ENCODE measurements at regions not wholly inside any gene's neighbourhood (a gene's known extent, or its start where the extent isn't known, plus 50 kb on each side); places are given as distances from the start of the nearest gene placed in this dataset.

DNA sequence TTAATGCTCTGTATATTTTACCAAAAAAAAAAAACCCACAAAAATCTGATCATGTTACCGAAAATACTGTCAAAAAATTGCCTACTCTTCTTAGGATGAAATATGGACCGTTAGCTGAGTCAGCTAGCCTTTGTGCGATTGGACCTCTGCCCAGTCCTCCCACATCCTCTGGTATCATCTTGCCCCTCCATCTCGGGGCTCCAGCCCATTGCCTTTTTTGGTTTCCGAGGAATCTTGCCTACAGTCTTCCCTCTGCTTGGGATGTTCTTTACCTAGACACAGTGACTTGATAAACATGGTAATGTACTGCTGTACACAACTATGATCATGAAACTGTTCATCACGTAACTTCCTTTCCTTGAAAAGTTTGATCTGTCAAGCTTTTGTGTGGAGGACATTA lies 371.4 kb downstream of the SV2B start:
- TF ChIP-seq POLR2A (IDR thresholded peaks at IDR 0.05; ENCODE audit: low read depth, low read length), result no peak
- DNase-seq (ENCODE audit: insufficient read length, low spot score) (peak; percentile 5), FAIRE-seq (peak; percentile 89)

DNA sequence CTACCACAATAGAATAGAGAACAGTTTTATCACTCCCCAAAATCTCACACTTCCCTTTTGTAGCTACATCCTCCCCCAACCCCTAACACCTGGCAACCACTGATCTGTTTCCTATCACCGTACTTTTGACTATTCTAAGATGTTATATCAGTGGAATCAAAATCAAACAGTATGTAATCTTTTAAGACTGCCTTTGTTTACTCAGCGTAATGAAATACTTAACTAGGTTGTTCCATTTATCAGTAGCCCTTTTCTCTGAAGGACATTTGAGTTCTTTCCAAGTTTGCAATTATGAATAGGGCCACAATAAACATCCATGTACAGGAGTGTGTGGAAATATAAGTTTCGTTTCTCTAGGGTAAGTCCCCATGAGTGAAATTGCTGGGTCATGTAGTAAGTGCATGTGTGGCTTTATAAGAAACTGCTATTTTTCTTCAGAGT lies 372.3 kb downstream of the SV2B start:
- TF ChIP-seq POLR2A (IDR thresholded peaks at IDR 0.05; ENCODE audit: low read depth, low read length), result no peak
- DNase-seq (ENCODE audit: insufficient read length, low spot score) (no peak), FAIRE-seq (no peak)

GRCh38 chr15:91473894-91474545 lies 374.0 kb downstream of the SV2B start:
- DNase-seq (ENCODE audit: insufficient read length, low spot score), result no peak
- no peak for FAIRE-seq
- TF ChIP-seq POLR2A (IDR thresholded peaks at IDR 0.05; ENCODE audit: low read depth, low read length), result no peak

- no peak for TF ChIP-seq POLR2A (IDR thresholded peaks at IDR 0.05; ENCODE audit: low read depth, low read length)
- DNase-seq (ENCODE audit: insufficient read length, low spot score) (no peak), FAIRE-seq (no peak)
These were observed 376.6 kb upstream of the SLCO3A1 start for GRCh38 chr15:91476861-91477260.

GRCh38 chr15:91478717-91479191 lies 374.8 kb upstream of the SLCO3A1 start:
- no peak for DNase-seq (ENCODE audit: insufficient read length, low spot score)
- FAIRE-seq, result no peak
- TF ChIP-seq POLR2A (IDR thresholded peaks at IDR 0.05; ENCODE audit: low read depth, low read length), result no peak

DNA sequence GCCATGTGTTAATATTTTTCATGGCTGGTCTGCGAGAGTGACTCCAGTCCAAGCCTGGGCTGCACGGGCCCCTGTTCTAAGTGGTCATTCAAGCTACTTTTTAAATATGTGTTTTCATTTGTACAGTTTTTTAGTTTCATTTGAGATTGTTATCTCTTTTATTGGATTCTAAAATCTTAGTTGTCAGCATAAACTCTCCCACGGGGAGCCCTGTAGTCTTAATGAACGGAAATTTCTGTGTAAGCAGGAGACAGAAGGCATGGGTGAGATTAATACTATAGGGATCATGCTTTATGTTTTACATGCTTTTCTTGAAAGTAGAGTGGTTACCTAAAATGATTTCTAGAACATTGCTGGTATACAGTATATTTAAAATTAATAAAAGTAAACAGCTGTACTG lies 373.1 kb upstream of the SLCO3A1 start:
- no peak for DNase-seq (ENCODE audit: insufficient read length, low spot score)
- no peak for FAIRE-seq
- no peak for TF ChIP-seq POLR2A (IDR thresholded peaks at IDR 0.05; ENCODE audit: low read depth, low read length)

DNA sequence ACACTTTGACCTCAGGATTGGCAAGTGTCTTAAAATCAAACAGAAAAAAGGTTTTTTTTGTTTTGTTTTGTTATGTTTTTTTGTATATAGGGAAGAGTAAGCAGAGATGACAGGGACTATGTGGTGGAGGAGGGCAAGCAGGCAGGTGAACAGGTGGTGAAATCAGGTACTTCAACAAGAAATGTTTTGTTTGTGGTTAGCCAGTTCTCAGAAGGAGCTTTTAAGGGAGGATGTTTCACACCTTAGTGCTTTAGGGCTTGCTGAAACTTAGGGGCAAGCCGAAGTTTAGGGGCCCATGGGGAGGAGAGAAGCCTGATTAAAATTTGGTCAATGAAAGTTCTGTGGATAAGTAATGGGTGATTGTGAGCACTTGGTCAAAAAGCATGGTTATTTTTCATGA lies 370.7 kb upstream of the SLCO3A1 start:
- no peak for TF ChIP-seq POLR2A (IDR thresholded peaks at IDR 0.05; ENCODE audit: low read depth, low read length)
- FAIRE-seq, result no peak
- DNase-seq (ENCODE audit: insufficient read length, low spot score), result no peak

DNA sequence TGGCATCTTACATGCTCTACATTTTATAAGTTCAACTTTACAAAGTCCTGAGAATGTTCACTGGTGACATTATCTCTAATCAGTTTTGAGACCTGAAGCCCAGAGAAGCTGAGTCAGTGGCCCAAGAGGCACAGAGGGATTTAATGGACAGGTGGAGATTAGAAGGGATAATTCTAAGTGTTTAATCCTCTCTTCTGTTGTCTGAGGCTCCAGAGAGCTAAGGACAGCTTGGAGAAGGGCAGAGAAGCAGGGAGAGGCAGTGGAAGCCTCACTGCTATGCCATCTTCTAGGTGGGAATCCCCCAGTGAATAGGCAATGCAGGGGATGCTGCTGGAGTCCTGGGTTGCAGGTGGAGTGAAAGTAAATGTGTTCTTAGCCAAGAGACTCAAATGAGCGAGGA lies 369.4 kb upstream of the SLCO3A1 start:
- no peak for FAIRE-seq
- TF ChIP-seq POLR2A (IDR thresholded peaks at IDR 0.05; ENCODE audit: low read depth, low read length), result no peak

GRCh38 chr15:91488452-91488851 lies 365.1 kb upstream of the SLCO3A1 start:
- TF ChIP-seq POLR2A (IDR thresholded peaks at IDR 0.05; ENCODE audit: low read depth, low read length), result no peak
- FAIRE-seq (no peak), DNase-seq (ENCODE audit: insufficient read length, low spot score) (no peak)

More for the DNA sequence above, 369.4 kb upstream of the SLCO3A1 start:
- no peak for DNase-seq (ENCODE audit: insufficient read length, low spot score)

GRCh38 chr15:91490211-91490610 lies 363.3 kb upstream of the SLCO3A1 start:
- DNase-seq (ENCODE audit: insufficient read length, low spot score) (no peak), FAIRE-seq (no peak)
- no peak for TF ChIP-seq POLR2A (IDR thresholded peaks at IDR 0.05; ENCODE audit: low read depth, low read length)

- TF ChIP-seq POLR2A (IDR thresholded peaks at IDR 0.05; ENCODE audit: low read depth, low read length), result no peak
- DNase-seq (ENCODE audit: insufficient read length, low spot score), result no peak
These were observed 362.2 kb upstream of the SLCO3A1 start for GRCh38 chr15:91491101-91491950.

DNA sequence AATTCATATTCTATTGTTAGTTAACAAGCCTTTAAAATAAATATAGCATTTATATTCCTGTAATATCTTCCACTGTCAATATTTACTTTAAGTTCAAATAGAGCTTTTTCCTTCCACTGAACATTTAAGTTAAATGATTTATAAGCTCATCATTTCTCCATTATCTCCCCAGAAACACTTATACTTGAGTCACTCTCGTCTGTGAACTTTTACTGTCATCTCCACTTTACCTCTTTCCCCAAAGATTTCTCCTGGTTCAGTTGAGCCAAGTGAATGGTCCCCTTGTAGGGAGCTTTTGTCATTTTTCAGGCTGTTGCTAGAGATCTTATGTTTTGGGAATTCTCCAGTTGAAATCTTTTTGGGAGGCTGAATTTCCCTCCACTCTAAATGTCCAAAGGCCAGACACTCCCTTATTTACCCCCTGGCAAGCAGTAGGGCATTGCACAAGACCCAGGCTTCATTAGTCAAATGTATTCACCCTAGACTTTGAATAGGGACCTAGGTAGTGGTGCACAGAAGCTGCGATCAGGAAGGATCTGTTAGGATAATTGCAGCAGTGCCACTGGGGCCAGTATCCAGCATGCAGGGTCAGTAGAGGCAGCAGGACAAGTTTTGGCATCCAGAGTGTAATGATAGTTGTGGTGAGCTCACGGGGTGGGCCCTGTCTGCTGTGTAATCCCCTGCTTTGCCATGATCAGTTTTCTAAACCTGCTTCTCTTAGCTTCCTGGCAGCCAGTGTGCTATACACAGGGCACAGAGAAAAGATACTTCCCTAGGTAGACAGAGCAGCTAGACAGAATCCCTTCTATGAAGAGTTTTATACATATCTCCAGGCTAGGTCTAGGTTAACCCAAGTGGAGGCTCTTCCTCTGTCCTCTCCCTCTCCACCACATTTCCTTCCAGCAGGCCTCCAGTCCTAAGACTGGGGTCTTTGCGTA lies 356.5 kb upstream of the SLCO3A1 start:
- no peak for TF ChIP-seq POLR2A (IDR thresholded peaks at IDR 0.05; ENCODE audit: low read depth, low read length)
- FAIRE-seq (no peak), DNase-seq (ENCODE audit: insufficient read length, low spot score) (no peak)

More at GRCh38 chr15:91491101-91491950, 362.2 kb upstream of the SLCO3A1 start:
- FAIRE-seq, result no peak

DNA sequence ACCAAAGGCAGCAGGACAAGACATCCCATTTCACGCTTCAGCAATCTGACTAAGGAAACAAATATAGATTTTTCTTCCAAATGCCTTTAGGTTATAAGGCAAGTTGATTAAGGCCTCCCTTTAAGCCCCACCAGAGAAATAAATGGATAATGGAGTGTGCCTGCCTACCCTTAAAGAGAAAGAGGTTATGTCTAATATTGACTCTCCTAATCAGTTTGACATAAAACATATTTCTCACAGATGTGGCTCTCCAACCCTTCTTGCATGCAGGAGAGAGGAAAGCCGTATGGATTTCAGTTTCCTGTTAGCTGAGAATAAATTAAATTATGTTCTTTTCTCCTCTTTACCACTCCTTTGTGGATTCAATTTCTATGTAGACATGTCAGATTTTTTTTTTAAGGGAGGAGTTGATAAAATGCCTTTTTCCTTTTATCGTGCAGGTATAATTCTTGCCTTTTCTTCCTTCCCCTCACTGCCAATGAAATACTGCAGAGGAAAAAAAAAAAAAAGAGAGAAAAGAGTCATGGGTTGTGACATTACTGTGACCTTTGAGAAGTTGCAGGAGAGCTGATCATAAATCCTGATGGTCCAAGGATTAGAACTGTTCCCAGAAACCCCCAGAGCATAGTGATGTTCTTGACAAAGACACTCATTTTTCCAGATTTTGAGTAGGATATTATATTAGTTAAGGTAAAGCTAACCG lies 355.3 kb upstream of the SLCO3A1 start:
- TF ChIP-seq POLR2A (IDR thresholded peaks at IDR 0.05; ENCODE audit: low read depth, low read length), result no peak
- FAIRE-seq (no peak), DNase-seq (ENCODE audit: insufficient read length, low spot score) (no peak)

Data from H54 (cell line).